ENCODE measurements at regions not wholly inside any gene's neighbourhood (a gene's known extent, or its start where the extent isn't known, plus 50 kb on each side); places are given as distances from the start of the nearest gene placed in this dataset.

DNA sequence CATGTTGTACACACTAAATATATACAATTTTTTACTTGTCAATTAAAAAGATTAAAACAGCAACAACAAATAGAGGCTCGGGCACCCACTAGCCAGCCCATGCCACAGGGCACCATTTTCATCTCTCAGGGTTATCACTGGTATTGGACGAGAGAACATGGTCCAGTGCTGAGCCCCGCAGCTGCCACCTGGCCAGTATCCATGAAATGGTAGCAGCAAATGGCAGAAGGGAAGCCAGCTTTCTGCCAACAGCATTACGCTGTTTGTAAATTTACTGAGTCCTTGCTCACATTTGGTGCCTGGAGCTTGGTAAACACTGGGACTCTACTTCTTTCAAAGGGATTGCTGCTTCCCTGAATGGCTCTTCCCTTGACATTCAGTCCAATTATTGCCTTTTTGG, 87.9 kb upstream of the WASF3 start:
- Histone ChIP-seq H3K9me3 (replicated peaks; ENCODE audit: control insufficient read depth, low read depth, low read length) (no peaks in the 10 kb centered on the region), H3K36me3 (ENCODE audit: control insufficient read depth, insufficient read depth, low read length) (no peaks in the 10 kb centered on the region), H3K4me3 (ENCODE audit: low read length) (no peak overlapping the region), H3K4me1 (ENCODE audit: control insufficient read depth, insufficient read depth, low read length) (peaks cover 42% of the 10 kb centered on the region), H3K27ac (ENCODE audit: low read length) (peak overlapping the region; percentile 40), H3K27me3 (ENCODE audit: control insufficient read depth, insufficient read depth, low read length) (no peaks in the 10 kb centered on the region)
- 83% methylated on average over 3 of the region's 4 CpGs for WGBS (ENCODE audit: insufficient coverage)
- peak; percentile 70 for DNase-seq

- no peak overlapping the region for H3K27ac ChIP-seq (ENCODE audit: low read length)
- no peak for DNase-seq
- H3K27me3 ChIP-seq (ENCODE audit: control insufficient read depth, insufficient read depth, low read length) = no peaks in the 10 kb centered on the region
- H3K9me3 ChIP-seq (replicated peaks; ENCODE audit: control insufficient read depth, low read depth, low read length) = no peaks in the 10 kb centered on the region
- no peak overlapping the region for H3K4me3 ChIP-seq (ENCODE audit: low read length)
- peaks cover 44% of the 10 kb centered on the region for H3K4me1 ChIP-seq (ENCODE audit: control insufficient read depth, insufficient read depth, low read length)
- H3K36me3 ChIP-seq (ENCODE audit: control insufficient read depth, insufficient read depth, low read length) = no peaks in the 10 kb centered on the region
- WGBS (ENCODE audit: insufficient coverage) = 66% methylated on average over 5 of the region's 8 CpGs
Measured at GRCh38 chr13:26471807-26472206, 85.7 kb upstream of the WASF3 start.

- 40% methylated on average over 1 of the region's 5 CpGs for WGBS (ENCODE audit: insufficient coverage)
Measured at GRCh38 chr13:26473571-26474230, 83.8 kb upstream of the WASF3 start.

DNA sequence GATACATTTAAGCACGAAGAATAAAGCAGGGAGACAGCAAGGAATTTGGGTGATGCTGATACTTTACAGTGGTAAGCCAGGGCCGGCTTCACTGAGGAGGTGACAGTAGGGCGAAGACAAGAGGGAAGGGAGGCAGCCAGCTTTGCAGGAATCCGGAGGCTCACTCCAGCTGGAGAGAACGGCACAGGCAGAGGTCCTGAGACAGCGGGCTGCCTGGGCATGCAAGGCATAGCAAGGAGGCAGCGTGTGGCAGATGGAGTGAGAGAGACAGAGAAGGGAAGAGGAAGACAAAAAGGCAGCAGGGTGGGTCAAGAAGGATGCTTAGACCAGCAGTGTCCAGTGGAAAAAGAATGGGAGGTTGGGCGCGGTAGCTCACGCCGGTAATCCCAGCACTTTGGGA, 83.2 kb upstream of the WASF3 start:
- WGBS (ENCODE audit: insufficient coverage) = 67% methylated on average over 7 of the region's 11 CpGs
- no peak overlapping the region for H3K27ac ChIP-seq (ENCODE audit: low read length)
- H3K36me3 ChIP-seq (ENCODE audit: control insufficient read depth, insufficient read depth, low read length) = no peaks in the 10 kb centered on the region
- H3K27me3 ChIP-seq (ENCODE audit: control insufficient read depth, insufficient read depth, low read length) = no peaks in the 10 kb centered on the region
- no peaks in the 10 kb centered on the region for H3K9me3 ChIP-seq (replicated peaks; ENCODE audit: control insufficient read depth, low read depth, low read length)
- H3K4me1 ChIP-seq (ENCODE audit: control insufficient read depth, insufficient read depth, low read length) = peaks cover 39% of the 10 kb centered on the region
- no peak for DNase-seq
- H3K4me3 ChIP-seq (ENCODE audit: low read length) = no peak overlapping the region

More at GRCh38 chr13:26473571-26474230, 83.8 kb upstream of the WASF3 start:
- Histone ChIP-seq H3K4me3 (ENCODE audit: low read length) (no peak overlapping the region), H3K27me3 (ENCODE audit: control insufficient read depth, insufficient read depth, low read length) (no peaks in the 10 kb centered on the region), H3K36me3 (ENCODE audit: control insufficient read depth, insufficient read depth, low read length) (no peaks in the 10 kb centered on the region), H3K4me1 (ENCODE audit: control insufficient read depth, insufficient read depth, low read length) (peaks cover 44% of the 10 kb centered on the region), H3K27ac (ENCODE audit: low read length) (peak overlapping the region; percentile 55), H3K9me3 (replicated peaks; ENCODE audit: control insufficient read depth, low read depth, low read length) (no peaks in the 10 kb centered on the region)
- DNase-seq = peak; percentile 27

DNA sequence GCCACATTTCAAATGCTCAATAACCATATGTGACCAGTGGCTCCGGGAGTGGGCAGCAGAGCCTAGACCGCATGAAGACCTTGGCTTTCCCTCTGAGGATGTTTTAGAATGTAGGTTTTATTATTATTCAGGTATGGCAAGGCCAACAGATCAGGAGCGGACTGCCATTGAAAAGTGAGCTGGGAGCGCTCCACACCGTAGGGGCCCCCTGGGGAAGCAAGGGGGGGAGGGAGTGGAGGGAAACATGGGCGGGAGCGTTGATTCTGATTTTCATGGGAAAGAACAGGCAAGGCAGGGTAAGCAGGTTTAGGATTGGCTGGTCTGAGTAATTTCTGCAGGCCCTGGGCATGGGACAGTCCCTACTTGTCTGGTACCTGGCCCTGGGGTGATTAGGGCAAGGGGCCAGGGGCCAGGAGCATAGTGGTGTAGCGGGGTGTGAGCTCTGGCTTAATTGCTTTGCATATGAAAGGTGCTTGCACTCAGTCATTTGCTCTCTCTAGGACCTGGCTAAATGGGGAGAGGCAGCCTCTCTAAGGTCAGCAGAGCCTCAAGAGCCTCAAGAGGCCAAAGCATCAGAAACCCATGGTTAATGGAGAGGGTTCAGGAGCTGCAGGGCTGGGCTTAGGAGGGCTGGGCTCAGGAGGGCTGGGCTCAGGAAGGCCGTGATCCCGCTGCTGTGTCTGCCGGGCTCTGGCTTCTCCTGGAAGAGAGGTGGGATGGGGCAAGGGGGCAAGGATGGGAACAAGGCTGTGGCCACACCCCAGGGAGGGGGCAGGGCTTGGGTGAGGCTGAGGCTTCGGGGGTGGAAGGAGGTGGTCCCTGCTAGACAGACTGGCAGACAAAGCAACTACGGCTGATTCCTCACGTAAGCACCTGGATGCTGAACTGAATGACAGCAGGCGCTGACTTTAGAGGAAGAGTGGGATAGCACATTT, 82.0 kb upstream of the WASF3 start:
- no peaks in the 10 kb centered on the region for H3K36me3 ChIP-seq (ENCODE audit: control insufficient read depth, insufficient read depth, low read length)
- H3K27ac ChIP-seq (ENCODE audit: low read length) = peak overlapping the region; percentile 93
- peaks cover 46% of the 10 kb centered on the region for H3K4me1 ChIP-seq (ENCODE audit: control insufficient read depth, insufficient read depth, low read length)
- H3K27me3 ChIP-seq (ENCODE audit: control insufficient read depth, insufficient read depth, low read length) = no peaks in the 10 kb centered on the region
- no peak for DNase-seq
- H3K4me3 ChIP-seq (ENCODE audit: low read length) = peak overlapping the region; percentile 18
- H3K9me3 ChIP-seq (replicated peaks; ENCODE audit: control insufficient read depth, low read depth, low read length) = no peaks in the 10 kb centered on the region
- WGBS (ENCODE audit: insufficient coverage) = 14% methylated on average over 8 of the region's 15 CpGs

- Histone ChIP-seq H3K4me1 (ENCODE audit: control insufficient read depth, insufficient read depth, low read length) (peaks cover 47% of the 10 kb centered on the region), H3K36me3 (ENCODE audit: control insufficient read depth, insufficient read depth, low read length) (no peaks in the 10 kb centered on the region), H3K27me3 (ENCODE audit: control insufficient read depth, insufficient read depth, low read length) (no peaks in the 10 kb centered on the region), H3K27ac (ENCODE audit: low read length) (peak overlapping the region; percentile 93), H3K9me3 (replicated peaks; ENCODE audit: control insufficient read depth, low read depth, low read length) (no peaks in the 10 kb centered on the region), H3K4me3 (ENCODE audit: low read length) (peak overlapping the region; percentile 20)
- peak; percentile 90 for DNase-seq
- 2% methylated on average over 19 of the region's 20 CpGs for WGBS (ENCODE audit: insufficient coverage)
Measured at GRCh38 chr13:26476111-26476781, 81.2 kb upstream of the WASF3 start.

DNA sequence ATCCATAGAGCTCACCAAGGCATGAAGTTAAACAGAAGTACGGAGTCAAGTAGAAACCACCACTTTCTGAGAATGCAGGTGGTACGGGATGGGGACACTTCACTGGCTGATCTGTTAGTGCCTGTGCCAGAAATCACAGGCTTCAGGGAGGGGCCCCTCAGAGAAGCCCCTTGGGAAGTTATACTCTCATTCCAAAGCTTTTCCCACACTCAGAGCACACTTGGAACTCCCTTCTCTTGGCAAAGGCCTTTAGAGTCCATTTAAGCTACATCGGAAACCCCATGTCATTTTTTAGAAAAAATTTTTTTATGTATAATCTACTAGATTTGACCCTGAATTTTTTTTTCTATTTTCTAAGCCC, 80.7 kb upstream of the WASF3 start:
- Histone ChIP-seq H3K4me1 (ENCODE audit: control insufficient read depth, insufficient read depth, low read length) (peaks cover 47% of the 10 kb centered on the region), H3K4me3 (ENCODE audit: low read length) (peak overlapping the region; percentile 20), H3K27ac (ENCODE audit: low read length) (peak overlapping the region; percentile 93), H3K27me3 (ENCODE audit: control insufficient read depth, insufficient read depth, low read length) (no peaks in the 10 kb centered on the region), H3K9me3 (replicated peaks; ENCODE audit: control insufficient read depth, low read depth, low read length) (no peaks in the 10 kb centered on the region), H3K36me3 (ENCODE audit: control insufficient read depth, insufficient read depth, low read length) (no peaks in the 10 kb centered on the region)
- peak; percentile 84 for DNase-seq
- WGBS (ENCODE audit: insufficient coverage) = 0% methylated on average over 1 of the region's 3 CpGs

- no peak for DNase-seq
- Histone ChIP-seq H3K9me3 (replicated peaks; ENCODE audit: control insufficient read depth, low read depth, low read length) (no peaks in the 10 kb centered on the region), H3K27ac (ENCODE audit: low read length) (peak overlapping the region; percentile 93), H3K36me3 (ENCODE audit: control insufficient read depth, insufficient read depth, low read length) (no peaks in the 10 kb centered on the region), H3K27me3 (ENCODE audit: control insufficient read depth, insufficient read depth, low read length) (no peaks in the 10 kb centered on the region), H3K4me3 (ENCODE audit: low read length) (no peak overlapping the region), H3K4me1 (ENCODE audit: control insufficient read depth, insufficient read depth, low read length) (peaks cover 47% of the 10 kb centered on the region)
- 100% methylated on average over 1 of the region's 6 CpGs for WGBS (ENCODE audit: insufficient coverage)
Measured at GRCh38 chr13:26477681-26478080, 79.8 kb upstream of the WASF3 start.

DNA sequence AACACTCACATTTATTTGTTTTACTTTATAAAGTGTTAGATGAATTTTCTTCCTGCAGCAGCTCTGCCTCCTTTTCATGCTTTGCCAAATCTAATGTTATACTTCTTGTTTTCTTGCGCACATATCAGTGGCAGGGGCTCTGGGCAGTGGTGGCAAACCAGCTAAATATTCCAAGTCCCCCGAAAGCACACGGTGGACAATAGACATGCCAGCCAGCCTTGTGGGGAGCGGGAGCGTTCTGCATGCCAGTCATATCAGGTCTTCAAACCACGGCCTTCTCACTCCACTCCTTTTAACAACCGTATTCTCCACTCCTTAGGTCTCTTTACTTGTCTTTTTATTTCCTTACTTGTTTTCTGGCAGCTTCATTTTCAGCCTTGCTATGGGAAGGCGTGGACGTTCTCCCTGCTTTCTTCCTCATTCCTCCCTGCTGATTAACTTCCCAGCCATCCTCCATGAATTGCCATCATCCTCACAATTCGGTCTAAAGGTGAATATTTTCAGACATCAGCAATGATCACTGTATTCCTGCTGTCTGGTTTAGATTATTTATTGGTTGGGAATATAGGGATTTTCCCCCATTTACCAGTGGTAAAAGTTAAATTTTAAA, 77.1 kb upstream of the WASF3 start:
- DNase-seq = peak; percentile 55
- Histone ChIP-seq H3K4me1 (ENCODE audit: control insufficient read depth, insufficient read depth, low read length) (peaks cover 44% of the 10 kb centered on the region), H3K9me3 (replicated peaks; ENCODE audit: control insufficient read depth, low read depth, low read length) (no peaks in the 10 kb centered on the region), H3K4me3 (ENCODE audit: low read length) (no peak overlapping the region), H3K27ac (ENCODE audit: low read length) (peak overlapping the region; percentile 15), H3K27me3 (ENCODE audit: control insufficient read depth, insufficient read depth, low read length) (no peaks in the 10 kb centered on the region), H3K36me3 (ENCODE audit: control insufficient read depth, insufficient read depth, low read length) (no peaks in the 10 kb centered on the region)
- 42% methylated on average over 9 of the region's 10 CpGs for WGBS (ENCODE audit: insufficient coverage)

Measured in muscle of leg (tissue), 3 donors.